ENCODE measurements at regions not wholly inside any gene's neighbourhood (a gene's known extent, or its start where the extent isn't known, plus 50 kb on each side); places are given as distances from the start of the nearest gene placed in this dataset.

DNA sequence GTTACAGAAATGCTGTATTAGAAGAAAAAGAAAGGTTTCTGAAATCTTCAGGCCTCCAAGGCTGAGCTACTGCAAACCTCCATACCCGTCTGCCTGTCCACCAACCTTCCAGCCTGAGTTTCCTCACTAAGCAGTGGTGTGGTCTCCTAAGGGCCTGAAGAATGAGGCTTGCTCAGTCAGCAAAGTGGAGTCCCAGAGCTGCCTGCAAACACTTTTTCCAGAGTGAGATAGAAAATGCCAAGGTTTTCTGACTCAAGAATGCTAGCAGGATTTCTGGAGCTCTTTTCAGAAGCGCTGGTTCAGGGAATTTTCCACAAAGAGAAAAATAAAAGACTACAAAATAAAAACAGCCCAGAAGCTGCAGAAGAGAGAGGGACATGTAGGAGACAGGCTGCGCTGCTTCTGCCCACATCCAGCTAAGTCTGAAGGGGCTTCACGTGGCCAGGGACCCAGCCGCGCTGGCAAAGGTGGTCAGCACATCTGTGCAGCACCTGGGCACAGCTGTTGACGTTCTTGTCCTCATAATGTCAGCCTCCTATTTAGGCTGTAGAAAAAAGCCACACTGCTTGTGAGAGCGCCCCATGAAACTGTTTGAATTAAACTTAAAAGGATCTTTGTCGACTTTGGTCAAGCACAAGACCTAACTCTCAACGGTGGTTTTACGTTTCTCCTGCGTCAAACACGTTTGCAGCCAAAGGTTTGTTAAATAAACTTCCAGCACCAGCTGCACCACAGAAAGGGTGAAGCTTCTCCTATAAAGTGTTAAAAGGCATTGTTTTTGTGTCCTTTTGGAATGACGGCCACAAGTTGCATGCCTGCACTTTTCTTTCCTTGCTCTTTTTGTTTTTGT lies 209.0 kb downstream of the THBS2 start:
- no peak for DNase-seq

DNA sequence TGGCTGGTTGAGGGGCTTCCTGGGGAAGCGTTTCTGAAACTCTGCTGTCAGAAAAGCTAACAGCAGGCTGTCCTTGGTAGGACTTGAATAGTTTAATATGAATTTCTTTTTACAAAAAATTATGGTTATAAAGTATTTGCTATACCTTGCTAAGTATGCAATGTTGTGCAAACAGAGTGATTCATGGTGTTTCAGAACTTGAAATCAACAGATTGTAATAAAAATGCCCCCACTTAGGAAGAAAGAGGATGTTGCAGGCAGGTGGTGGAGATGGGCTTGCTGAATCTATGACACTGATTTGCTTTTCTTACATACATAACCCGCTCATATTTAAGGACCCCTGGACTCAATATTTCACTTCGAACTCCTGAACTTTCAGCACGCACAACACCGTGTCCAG lies 211.6 kb downstream of the THBS2 start:
- no peak for DNase-seq

DNA sequence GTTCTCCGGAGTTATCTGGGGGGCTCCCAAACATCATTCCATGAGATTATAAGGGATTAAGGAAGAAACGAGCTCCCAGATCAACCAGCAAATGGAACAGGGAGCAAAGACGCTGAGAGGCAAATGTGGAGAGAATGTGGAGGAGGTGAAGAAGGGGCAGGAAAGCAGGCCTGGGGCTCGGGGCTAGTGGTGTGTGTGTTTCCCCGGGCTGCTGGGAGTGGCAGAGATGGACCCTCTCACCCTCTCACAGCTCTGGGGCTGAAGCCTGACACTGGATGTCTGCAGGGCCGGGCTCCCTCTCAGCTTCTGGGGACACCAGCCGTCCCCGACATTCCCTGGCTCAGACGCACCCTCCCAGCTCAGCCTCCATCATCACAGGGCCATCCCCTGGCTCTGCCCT lies 212.6 kb downstream of the THBS2 start:
- no peak for DNase-seq

DNA sequence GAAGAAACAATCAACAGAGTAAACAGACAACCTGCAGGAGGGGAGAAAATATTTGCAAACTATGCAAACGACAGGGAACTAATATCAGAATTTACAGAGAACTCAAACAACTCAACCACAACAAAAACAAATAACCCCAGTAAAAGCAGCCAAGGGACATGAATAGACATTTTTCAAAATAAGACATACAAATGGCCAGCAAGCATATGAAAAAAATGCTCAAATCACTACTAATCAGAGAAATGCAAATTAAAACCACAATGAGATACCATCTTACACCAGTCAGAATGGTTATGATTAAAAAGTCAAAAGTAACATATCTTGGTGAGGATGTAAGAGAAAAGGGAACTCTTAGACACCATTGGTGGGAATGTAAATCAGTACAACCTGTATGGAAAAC lies 215.0 kb downstream of the THBS2 start:
- no peak for DNase-seq

DNA sequence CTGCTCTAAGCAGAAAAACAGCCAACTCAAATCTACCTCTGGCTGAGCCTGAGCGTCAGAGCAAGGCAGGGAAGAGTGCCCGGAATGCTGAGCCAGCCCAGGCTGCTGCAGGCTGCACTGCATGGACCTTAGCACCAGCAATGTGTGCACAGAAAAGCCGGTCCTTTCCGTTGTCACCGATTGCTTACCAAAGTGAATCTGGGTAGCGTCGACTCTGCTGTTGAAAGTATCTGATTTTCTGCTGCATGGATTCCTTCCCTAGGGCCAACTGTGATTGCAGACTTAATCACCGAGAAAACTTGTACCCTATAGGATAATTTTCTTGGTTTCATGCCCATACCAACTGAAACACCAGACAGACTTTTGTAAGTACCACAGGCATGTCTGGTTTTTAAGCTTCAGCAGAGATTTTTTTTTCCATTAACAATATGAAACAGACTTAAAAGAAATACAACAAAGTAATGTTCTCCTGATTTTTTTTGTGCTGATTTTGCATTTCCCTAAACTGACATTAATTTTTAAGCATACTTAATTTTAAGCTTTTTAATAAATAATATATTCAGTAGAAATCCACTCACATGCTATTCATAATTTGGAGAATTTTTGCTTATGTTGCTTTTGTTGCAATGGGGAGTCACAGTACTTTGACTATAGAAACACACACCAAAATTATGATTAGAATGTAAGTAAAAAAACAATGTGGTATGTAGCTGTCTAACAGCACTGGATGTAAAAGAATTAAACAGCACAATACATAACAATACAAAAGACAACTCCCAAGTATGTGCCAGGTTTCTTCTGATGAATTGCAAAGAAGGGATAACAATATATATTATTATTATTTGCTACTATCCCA lies 218.0 kb downstream of the THBS2 start:
- DNase-seq = no peak

- DNase-seq = no peak
Observed at GRCh38 chr6:169034516-169035167, 219.0 kb downstream of the THBS2 start.

GRCh38 chr6:169029861-169030260 lies 223.8 kb downstream of the THBS2 start:
- DNase-seq = no peak

- no peak for DNase-seq
Observed at GRCh38 chr6:169028343-169028742, 225.3 kb downstream of the THBS2 start.

DNA sequence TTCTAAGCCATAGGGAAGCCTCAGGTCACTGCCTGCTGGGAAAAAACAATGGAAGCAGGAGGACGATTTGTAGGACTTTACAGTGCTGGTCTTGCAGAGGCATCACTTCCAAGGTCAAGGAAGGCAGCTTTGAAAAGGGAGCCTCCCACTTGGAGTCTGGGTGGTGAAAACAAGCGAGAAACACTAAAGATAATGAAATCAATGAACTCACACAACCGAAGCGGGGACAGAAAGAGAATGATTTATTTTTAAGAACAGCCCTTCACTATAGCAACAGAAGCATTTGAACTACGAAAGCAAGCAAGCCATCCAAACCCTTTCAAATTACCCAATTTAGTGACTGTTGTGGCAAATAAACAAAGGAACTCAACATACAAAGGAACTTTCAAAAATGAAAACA lies 227.5 kb downstream of the THBS2 start:
- no peak for DNase-seq

GRCh38 chr6:169024047-169024660 lies 229.5 kb downstream of the THBS2 start:
- DNase-seq = no peak

- no peak for DNase-seq
Observed at GRCh38 chr6:169023161-169023874, 230.3 kb downstream of the THBS2 start.

DNA sequence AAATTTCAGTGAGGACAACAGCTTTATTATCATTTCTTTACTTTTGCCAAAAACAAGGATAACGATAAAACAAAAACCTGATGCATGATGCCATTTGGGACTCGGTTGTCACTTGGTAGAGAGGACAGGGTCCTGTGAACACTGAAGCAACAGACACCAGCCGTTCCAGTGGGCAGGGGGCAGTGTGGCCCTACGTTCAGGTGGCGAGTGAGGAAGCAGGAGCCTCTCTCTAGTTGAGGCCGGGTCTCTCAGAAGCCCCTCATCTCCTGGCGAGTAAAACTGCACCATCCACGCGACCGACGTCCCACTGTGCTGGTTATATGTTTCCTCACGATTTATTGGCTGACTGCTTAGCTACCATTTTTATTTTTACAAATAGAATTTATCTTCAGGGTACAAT lies 231.6 kb downstream of the THBS2 start:
- no peak for DNase-seq

GRCh38 chr6:169020821-169021220 lies 232.8 kb downstream of the THBS2 start:
- no peak for DNase-seq

DNA sequence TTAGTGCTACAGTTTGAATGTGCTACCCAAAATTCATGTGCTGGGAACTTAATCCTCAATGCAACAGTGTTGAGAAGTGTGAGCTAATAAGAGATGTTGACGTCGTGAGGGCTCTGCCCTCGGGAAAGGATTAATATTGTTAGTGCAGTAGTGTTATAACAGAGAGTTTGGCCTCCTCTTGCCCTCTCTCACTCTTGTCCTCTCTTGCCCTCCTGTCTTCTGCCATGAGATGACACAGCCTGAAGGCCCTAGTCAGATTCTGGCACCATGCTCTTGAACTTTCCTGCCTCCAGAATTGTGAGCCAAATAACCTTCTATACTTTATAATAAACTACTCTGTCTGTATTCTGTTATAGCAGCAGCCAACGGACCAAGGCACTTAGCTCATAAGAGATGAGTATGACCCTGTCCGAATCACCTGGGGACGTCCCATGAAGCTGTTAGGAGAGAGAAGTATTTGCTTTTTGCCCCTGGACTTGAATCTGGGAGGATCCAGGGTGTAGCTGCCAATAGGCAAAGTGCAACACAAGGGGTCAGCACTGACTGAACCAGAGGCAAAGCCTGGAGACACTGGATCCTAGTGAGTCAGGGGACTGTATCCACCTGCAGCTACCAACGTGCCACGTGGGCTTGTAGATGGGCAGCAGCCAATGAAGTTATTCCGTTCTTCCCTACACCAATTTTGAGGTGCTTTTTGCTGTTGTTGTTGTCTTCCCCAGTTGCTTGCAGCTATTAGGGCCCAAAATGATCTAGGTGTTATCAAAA lies 233.7 kb downstream of the THBS2 start:
- no peak for DNase-seq

DNA sequence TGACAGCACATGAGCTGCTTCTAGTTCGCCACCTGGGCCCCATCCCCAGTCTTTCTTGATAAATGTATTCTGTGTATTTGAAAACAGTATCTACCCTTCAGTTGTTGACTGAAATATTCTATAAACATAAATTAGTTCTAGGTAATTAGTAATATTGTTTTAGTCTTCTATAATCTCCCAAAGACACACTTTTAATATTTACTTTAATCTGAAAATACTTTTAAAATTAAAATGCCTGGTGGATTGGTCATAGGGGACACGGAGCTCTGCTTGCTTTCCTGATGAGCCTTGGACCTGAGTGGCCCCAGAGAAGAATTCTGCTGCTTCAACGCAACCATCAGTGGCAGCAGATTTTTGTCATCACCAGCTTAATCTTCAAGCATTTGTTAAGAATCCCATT lies 234.5 kb downstream of the THBS2 start:
- DNase-seq = no peak

- no peak for DNase-seq
Observed at GRCh38 chr6:169016758-169017157, 236.9 kb downstream of the THBS2 start.

DNA sequence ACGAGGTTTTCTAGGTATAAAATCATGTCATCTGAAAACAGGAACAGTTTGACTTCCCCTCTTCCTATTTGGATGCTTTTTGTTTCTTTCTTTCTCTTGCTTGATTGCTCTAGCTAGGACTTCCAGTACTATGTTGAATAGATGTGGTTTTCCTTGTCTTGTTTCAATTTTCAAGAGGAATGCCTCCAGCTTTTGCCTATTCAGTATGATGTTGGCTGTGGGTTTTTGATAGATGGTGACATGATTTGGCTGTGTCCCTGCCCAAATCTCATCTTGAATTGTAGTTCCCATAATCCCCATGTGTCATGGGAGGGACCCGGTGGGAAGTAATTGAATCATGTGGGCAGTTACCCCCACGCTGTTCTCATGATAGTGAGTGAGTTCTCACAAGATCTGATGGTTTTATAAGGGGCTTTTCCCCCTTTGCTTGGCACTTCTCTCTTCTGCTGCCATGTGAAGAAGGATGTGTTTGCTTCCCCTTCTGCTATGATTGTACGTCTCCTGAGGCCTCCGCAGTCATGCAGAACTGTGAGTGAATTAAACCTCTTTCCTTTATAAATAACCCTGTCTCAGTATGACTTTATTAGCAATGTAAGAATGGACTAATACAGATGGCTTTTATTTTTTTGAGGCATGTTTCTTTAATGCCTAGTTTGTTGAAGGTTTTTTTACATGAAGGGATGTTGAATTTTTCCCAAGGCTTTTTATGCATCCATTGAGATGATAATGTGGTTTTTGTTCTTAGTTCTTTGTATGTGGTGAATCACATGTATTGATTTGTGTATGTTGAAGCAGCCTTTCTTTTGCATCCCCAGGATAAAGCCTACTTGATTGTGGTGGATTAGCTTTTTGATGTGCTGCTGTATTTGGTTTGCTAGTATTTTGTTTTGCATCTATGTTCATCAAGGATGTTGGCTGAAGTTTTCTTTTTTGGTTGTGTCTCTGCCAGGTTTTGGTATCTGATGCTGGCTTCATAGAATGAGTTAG lies 239.1 kb downstream of the THBS2 start:
- no peak for DNase-seq

DNA sequence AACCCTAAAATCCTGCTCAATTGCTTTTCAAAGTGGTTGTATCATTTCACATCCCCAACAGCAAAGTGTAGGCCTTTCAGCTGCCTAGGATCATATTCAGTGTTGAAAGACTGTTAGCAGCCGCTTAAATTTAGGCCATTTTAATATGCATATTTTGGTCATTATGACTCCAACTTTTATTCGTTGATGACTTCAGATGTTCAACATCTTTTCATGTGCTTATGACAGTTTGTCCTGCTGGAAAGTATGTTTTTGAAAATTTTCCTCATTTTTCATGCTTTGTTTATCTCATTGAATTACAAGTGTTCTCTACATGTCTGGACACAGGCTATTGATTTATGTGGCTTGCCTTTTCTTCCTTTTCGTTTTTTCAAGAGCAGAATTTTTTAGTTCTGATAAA lies 244.0 kb downstream of the THBS2 start:
- no peak for DNase-seq

- DNase-seq = no peak
Observed at GRCh38 chr6:169008641-169009257, 244.9 kb downstream of the THBS2 start.

DNA sequence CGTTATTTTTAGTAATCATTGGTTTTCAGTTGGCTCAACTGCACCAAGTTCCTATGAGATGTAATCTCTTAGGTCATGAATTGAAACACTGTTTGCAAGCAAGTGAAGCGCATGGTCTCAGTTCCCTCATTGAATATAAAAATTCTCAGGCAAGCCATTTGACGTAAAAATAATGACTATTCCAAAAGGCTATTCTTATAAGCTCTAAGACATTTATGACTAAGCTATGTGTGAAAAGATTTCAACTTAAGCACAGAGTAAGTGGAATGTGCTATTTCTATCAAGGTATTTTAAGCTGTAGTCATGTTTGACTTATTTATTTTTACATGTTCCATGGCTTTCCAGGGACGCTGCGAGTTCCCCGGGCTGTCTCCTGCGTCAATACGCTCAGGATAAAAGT lies 248.5 kb downstream of the THBS2 start:
- DNase-seq = no peak

Data from stimulated activated CD4-positive, alpha-beta T cell treated with anti-CD3 and anti-CD28 coated beads, Interleukin-12 subunit alpha, Interleukin-12 subunit beta, amount 100 ng/mL, for 4 hours (primary cell).